ENCODE measurements at regions not wholly inside any gene's neighbourhood (a gene's known extent, or its start where the extent isn't known, plus 50 kb on each side); places are given as distances from the start of the nearest gene placed in this dataset.

DNA sequence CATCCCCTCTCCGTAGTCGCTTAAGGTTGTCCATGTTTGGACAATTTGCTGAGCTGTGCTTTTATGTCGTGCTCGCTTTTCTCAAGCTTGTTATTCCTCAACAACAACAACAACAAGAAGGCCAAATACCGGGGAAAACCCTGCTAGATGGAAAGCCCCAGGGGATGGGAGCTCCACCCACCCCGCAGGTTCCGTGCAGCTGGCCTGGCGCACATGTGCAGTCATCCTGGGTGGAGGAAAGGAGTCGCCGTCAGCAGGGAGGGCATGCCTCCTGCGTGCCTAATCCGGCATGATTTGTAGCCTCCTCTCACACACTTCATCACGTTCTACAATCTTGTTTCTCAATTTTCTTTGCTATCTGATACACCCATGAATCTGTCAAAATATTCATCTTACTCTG, 87.4 kb upstream of the SALL3 start:
- no peak for DNase-seq

DNA sequence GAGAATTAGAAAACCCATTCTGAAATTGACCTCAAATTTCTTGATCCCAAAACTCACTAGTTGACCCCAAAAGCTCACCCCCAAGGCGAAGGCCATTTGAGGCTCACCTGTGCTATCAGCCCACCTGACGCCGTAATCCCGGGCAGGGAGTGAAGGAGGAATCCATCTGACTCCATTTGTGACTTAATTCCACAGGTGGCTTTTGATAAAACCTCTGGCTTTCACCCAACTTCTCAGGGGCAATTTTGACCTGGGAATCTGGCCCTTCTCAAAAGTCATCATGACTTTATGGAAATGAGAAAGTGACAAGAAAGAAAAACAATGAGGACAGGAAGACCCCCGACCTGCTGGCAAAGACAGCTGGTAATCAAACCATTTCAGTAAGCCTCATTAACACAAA, 86.9 kb upstream of the SALL3 start:
- no peak for DNase-seq

DNA sequence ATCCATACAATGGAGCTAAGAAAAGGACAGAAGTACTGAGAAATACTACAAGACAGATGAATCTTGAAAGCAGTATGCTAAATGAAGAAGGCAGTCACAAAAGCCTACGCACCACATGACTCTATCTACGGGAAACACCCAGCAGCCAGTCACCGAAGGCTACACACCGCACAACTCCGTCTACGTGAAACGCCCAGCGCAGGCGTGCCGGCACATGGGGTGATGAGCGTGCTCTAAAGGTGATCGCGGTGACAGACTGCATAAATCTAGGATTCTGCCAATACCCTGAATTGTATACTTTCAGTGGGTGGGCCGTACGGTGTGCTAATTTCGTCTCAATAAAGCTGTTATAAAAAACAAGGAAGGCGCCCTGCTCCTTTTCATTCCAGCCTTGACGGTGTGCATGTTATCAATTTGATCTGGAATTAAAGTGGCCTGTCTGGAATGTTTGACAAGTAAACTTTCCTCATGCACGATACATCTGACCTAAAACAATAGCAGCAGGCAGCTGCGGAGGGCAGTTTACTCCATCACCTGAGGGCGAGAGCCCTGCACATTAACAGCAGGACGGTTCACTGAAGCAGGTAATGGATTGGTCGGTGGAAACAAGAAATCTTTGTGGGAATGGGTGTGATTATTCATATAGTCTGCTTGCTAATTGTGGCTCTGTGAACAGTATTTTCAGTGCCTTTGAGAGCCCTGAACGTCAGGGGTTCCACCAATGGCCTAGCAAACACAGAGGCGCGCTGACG, 86.2 kb upstream of the SALL3 start:
- no peak for DNase-seq

DNA sequence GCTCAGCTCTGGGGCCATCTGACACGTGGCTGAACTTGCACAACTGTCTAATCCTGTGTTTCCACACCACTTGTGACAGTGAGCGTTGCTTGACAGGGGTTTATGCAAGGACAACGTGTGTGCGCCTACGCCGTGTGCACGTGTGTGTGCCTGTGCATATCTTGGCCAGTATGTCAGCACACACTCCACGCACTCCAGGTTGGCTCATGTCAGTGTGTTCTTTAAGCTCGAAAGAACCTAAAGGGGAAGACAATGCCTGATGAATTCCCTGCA, 85.6 kb upstream of the SALL3 start:
- DNase-seq: no peak

DNA sequence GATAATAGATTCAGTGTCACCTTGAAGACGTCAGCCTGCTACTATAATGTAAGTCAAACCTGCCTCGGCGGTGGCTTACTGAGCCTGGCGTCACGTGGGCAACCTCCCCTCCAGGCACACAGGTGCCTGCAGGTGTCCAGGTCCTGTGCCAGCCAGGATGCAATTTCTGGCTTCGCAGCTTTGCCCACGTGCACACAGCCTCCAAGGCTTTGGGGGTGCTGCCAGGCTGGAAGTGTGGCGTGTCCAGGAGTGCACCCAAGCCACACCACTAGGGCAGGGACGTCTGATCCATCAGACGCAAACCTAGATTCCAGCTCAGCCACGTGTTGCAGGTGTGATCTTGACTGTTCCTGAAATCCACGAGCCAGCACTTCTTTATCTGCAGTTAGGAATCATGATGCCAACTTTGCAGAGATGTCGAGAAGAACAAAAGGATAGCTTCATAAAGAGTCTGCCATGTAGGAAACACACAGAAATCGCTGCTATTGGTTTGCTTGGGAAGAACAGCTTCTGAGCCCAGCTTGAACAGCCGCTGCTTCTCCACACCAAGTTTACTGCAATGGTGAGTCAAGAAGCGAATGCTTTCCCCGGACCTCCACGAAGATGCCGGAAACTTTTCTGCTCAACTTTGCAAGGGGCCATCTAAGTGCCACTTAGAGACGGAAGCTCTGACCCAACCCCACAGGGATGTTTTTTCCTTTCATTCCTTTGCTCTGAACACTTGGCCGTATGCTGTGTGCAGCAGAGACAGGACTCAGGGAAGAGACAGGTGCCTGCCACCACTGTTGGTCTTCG, 84.2 kb upstream of the SALL3 start:
- no peak for DNase-seq

DNA sequence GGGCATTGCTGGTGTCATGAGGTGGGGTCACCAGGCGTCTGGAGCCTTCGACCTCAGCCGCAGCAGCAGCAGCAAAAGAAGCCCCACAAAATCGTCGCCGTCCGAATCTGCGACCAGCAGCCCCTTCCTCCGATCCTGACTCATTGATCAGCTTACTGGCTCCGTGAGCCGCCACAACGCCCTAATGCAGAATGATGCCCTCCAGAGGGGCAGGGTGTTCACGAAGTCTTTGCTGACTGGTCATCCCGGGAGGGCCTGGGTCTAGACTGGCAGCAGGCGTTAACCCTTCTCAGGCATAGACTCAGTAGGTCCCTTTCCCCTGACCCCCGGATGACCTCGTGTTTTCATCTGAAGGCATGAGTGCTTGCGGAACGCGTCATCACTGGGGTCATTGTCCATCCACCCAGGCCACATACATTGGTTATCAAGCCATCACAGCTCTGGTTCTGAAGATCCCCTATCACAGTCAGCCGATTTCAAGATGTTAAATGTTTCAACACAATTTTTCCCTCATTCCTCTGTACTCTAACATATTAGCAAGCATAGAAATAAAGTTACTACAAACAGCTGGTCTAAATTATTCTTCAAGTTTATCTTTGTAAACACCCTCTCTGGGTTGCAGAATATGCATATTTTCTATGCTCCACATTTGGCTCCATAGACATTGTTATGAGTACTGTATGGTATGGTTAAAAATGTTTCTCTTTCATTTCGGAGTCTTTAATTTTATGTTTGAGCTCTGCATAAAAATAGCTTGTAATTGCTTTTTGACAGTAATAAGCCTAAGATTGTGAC, 83.3 kb upstream of the SALL3 start:
- no peak for DNase-seq

DNA sequence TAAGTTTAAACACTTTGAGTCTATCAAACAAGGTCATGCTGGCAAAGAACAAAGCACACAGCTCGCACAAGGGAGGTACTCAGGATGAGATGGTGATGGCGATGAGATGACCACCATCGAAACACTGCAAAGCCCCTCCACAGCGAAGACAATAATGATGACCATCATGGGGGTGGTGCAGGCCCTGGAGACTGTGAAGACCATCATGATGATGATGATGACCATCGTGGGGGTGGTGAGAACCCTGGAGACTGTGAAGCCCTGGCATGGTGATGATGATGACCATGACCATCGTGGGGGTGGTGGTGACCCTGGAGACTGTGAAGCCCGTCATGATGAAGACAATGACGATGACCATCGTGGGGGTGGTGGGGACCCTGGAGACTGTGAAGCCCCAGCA, 81.6 kb upstream of the SALL3 start:
- no peak for DNase-seq

DNA sequence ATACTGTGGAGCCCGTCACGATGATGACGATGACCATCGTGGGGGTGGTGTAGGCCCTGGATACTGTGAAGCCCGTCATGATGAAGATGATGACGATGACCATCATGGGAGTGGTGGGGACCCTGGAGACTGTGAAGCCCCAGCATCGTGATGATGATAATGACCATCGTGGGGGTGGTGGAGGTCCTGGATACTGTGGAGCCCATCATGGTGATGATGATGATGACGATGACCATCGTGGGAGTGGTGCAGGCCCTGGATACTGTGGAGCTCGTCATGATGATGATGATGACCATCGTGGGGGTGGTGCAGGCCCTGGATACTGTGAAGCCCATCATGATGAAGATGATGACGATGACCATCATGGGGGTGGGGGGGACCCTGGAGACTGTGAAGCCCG, 81.0 kb upstream of the SALL3 start:
- no peak for DNase-seq

DNA sequence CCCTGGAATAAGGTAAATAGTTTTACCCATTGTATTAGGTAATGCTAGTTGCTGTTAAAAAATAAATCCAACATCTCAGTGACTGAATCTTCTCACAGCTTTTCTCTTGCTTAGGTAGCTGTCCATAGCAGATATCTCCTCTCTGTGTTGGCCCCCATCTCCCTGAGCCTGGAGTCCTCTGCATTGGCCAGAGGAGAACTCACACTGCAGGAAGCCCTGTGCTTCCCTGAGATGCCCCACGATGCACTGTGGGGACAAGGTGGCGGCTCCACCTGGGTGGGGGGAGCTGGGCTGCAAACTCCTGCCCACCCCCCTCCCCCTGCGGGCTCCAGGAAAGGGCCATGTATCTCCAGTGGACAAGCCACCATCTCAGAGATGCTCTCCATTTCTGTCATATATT, 80.4 kb upstream of the SALL3 start:
- no peak for DNase-seq

DNA sequence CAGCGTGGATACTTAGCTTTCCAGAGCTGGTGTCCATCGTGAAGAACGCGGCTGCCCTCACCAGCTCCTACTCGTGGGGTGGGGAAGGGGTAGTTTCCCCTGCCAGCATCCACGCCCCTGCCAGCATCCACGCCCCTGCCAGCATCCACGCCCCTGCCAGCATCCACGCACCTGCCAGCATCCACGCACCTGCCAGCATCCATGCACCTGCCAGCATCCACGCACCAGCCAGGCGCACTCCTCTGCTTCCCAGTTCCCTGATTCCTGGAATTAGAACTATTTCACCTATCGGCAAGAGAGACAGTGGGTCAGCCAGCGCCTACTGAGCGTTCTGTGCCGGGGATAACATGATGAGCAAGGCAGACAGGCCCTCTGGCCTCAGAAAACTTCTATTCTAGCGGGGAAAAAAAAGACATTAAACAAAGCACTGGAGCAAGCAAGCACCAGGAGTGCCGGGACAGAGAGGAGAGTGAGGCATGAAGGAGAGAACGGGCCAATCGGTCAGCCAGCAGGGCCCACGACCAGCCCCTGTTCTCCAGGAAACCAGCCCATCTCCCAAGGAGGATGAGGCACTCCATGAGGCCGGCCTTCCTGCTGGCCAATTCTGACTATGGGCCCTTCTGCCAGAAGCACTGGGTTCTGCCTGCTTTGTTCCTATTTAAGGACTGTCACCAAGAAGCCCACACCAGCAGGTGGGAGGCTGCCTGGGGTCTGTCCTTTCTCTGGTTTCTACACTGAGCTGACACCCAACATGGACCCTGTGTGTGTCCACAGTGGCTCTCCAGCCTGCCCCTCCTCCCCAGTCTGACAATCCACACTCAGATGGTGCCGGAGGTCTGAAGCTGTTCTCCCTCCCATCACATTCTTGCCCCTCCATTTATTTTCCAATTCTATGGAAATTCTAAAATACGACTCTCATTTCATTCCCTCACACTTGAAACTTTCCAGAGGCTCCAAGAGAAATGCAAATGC, 78.4 kb upstream of the SALL3 start:
- DNase-seq: no peak

DNA sequence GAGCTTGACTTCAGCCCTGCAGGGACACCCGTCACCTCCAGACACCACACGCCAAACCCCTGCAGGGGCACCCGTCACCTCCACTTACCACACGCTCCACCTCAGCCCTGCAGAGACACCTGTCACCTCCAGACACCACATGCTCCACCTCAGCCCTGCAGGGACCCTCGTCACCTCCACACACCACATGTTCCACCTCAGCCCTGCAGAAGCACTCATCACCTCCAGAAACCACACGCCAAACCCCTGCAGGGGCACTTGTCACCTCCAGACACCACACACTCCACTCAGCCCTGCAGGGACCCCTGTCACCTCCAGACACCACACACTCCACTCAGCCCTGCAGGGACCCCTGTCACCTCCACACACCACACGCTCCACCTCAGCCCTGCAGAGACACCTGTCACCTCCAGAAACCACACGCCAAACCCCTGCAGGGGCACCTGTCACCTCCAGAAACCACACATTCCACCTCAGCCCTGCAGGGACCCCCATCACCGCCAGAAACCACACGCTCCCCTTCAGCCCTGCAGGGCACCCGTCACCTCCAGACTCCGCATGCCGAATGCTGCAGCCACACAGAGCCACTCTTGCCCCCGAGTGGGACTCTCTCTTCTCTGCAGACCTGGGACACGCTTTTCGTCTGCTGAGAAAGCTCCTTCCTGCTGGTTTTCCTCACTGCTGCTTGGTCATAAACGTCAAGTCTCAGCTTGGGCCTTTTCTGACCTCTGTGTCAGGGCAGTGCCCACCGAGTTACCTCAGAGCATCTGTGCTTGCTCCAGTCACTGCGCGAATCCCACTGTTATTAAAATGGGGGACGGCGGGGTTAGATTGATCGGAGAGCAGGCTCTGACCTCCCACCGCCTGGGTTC, 77.5 kb upstream of the SALL3 start:
- no peak for DNase-seq

DNA sequence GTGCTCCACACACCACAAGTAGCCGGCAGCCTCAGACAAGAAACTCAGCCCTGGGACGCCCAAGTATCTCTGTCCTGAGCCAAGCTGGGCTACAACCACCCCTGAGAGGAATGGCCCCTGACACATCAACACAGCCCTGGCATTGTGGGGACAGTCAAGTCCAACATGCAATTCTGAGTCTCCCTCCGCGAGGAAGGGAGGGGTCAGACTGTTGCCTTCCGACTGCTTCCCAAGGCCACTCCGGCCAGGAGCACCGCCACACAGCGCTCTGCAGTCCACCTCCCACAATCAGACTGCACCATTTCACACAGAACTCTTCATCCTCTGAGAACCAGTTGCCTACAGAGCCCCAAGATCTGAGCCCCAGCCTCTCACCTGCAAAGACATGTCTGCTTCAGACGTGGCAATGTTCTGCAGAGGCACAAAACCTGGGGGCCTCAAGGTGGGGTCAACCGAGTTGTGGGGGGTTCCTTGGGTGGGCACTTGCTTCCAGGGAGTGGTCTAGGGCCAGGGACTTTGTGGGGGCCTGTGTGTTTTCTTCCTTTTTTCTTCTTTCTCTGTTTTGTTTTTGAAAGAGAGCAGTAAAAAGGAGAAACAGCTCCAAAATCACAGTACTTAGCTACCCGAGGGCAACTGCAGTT, 76.7 kb upstream of the SALL3 start:
- DNase-seq: no peak

DNA sequence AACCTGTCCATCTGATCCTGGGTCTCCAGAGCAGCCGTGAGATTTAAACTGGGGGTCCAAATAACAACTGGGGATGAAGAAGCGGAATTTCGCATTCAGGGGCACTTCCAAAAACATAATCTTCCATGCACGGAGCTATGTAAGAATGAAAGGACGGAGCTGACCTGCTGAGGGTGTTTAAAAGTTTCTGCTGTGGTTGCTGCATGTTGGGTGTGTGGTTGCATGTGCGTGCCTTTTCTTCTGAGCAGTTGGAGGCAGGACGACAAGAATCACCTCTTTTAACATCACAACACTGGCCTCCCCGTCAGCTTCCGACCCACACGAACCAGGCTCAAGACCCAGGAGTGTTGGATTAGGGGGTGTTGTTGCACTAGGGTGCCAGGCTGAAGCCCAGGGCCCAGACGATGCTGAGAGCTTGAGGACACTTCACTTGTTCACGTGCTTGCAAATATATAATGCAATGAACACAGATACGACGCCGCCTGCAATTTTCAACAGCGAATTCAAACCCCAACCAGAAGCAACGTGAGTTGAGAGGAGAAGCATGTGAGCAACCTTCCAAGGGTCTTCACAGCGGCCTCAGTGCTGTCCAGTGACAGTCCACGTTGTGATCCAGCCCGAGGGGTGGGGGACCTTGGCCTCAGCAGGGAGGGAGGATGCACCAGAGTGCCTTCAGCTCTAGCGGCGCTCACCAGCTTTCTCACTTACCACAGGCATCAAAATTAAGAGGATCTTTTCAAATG, 76.0 kb upstream of the SALL3 start:
- DNase-seq: no peak

DNA sequence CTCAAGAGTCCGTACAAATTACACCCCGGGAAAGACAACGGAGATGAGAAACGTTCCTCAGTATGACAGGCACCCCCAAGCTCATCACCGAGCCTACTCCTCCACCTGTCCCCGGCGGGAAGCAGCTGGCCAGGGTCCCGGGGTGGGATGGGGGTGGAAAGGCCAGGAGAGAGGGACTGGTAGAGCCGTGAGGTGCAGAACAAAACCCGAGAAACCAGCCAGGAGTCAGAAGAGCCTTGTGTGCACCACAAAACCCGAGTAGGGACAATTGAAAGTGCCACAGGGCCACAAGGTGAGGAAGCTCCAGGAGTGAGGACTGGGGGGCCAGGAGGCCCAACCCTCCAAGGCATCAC, 75.5 kb upstream of the SALL3 start:
- no peak for DNase-seq

DNA sequence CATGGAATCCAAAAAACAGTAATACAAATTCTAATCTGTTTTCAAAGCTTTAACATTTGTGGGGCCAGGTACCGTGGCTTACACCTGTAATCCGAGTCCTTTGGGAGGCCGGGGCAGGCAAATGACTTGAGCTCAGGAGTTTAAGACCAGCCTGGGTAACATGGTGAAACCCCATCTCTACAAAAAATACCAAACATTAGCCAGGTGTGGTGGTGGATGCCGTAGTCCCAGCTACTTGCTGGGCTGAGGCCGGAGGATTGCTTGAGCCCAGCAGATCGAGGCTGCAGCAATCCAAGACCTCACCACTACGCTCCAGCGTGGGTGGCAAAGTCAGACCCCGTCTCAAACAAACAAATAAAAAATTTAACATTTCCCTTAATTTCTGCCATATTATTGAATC, 74.3 kb upstream of the SALL3 start:
- no peak for DNase-seq

DNA sequence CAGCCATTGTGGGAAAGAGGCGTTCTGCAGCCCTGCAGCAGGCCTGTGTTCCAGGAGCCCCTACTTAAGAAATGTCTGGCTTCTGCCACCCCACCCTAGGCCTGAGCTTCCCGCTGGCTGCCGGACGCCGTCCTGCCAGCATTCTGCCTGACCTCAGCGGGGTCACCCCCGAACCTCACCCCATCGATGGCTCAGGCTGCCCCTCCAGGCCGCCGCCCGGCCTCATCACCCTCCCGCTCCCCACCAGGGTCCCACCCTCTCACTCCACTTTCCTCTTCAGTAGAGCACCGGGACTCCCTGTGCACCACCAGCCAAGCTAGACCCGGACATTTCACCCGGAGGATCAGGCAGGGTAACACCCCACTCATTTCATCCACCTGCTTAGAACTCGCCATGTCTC, 73.6 kb upstream of the SALL3 start:
- no peak for DNase-seq

DNA sequence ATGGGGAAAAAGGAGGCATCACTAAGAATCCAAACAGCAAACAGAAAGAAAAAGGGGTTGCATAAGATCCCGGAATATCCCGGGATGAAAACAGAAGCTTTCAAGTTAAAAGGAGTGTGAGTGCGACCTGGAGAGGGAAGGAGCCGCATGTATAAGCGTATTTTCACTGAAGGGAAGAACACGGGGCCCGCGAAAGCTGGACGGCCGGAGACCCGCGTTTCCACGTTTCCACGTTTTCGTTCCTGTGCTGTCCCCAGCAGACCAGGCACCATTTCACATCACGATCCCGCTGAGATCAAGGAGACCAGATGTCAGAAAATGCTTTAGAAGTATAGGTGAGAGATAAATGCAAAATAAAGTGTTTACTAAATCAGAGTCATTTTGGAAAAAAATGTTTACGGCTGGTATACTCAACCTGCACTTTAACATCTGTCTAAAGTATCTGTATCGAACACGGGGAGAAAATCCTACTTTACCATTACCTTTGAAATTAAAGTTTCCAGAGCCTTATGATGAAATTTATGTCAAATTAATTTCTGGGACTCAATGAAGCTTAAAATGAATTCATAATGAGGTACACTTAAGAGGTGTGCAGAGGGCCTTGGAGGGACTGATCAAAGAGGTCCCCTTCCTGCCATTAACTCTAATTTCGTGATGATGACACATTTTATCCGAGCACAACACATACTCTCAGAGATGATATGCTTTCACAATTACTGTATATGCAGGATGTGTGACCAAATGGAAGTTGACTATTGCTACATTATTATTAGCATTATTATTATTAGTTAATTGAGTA, 71.0 kb upstream of the SALL3 start:
- DNase-seq: no peak

DNA sequence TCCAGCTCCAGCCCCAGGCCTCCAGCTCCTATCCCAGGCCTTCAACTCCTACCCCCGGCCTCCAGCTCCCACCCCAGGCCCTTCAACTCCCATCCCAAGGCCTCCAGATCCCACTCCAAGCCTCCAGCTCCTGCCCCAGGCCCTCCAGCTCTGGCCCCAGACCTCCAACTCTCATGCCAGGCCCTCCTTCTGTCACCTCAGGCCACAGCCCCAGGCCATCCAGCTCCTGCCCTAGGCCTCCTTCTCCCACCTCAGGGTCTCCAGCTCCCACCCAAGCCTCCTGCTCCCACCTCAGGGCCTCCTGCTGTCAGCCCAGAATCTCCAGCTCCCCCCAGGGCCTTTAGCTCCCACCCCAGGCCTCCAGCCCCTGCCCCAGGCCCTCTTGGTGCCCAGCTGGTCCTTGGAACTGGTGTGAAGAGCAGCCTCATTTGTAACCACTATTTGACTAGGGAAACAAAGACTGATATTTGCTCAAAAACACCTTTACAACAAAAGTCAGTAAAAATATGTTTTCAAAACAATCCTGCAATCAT, 67.8 kb upstream of the SALL3 start:
- no peak for DNase-seq

DNA sequence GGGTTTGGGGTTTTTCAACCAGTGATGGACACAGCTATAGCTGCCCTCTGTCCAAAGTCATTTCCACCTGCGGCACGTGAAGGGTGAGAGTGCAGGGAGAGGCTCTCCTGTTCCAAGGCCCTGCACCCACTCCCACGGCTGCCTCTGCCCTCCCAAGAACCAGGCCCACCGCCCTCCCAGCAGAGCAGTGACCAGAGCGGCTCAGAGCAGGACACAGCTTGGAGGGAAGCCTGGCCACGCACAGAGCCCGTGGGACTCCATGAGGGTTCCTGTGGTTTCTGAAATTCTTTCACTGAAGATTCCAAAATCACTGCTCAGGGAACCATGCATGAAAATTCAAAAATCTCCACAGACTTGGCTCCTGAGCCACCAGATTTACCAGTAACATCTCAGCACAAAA, 67.3 kb upstream of the SALL3 start:
- no peak for DNase-seq

DNA sequence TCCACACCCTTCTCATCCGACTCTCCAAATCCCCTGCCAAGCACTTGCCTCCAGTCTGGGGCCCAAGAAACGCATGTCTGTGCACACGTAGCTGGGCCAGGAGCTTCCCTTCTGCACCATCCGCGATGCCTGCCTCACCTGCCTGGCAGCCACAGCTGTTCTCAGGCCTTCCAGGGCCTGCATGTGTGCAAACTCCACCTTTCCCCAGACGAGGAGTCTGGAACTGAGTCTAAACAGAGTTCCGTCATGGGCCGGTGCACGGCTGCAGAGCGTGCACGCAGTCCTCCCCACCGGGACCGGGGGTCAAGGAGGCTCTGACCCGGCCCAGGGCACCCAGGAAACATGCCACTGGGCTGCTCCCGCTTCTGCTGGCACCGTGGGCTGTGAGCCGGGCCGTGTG, 66.8 kb upstream of the SALL3 start:
- DNase-seq: no peak
